ENCODE measurements at regions not wholly inside any gene's neighbourhood (a gene's known extent, or its start where the extent isn't known, plus 50 kb on each side); places are given as distances from the start of the nearest gene placed in this dataset.
"Not testable (repeated sequence)": the region's sequence is repeated elsewhere in the genome, so short reads cannot be mapped to it uniquely, and the experiment has no call there.

DNA sequence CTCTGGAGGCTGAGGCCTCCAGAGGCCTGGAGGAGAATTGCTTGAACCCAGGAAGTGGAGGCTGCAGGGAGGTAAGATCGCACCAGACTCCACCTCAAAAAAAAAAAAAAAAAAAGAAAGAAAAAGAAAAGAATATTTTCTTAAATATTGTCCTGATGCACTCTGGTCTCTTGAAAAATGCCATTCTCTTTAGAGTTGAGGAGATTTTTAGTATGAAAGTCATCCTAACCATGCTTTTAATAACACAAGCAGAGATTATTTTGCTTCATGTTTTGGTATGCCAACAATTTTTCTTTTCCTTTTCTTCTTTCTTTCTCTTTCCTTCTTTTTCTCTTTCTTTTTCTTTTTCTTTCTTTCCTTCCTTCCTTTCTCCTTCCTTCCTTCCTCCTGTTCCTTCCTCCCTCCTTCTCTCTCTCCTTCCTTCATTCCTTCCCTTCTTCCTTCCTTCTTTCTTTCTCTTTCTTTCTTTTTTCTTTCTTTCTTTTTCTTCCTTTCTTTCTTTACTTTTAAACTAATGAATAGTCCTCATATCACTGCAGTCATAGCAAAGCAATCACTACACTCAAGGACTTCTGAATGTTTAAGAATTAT lies 116.9 kb upstream of the CCNH start:
- no peak overlapping the region for H3K27ac ChIP-seq
- TF ChIP-seq, protein P1, sequence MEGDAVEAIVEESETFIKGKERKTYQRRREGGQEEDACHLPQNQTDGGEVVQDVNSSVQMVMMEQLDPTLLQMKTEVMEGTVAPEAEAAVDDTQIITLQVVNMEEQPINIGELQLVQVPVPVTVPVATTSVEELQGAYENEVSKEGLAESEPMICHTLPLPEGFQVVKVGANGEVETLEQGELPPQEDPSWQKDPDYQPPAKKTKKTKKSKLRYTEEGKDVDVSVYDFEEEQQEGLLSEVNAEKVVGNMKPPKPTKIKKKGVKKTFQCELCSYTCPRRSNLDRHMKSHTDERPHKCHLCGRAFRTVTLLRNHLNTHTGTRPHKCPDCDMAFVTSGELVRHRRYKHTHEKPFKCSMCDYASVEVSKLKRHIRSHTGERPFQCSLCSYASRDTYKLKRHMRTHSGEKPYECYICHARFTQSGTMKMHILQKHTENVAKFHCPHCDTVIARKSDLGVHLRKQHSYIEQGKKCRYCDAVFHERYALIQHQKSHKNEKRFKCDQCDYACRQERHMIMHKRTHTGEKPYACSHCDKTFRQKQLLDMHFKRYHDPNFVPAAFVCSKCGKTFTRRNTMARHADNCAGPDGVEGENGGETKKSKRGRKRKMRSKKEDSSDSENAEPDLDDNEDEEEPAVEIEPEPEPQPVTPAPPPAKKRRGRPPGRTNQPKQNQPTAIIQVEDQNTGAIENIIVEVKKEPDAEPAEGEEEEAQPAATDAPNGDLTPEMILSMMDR (conservative IDR thresholded peaks at IDR 0.05) = no peak

DNA sequence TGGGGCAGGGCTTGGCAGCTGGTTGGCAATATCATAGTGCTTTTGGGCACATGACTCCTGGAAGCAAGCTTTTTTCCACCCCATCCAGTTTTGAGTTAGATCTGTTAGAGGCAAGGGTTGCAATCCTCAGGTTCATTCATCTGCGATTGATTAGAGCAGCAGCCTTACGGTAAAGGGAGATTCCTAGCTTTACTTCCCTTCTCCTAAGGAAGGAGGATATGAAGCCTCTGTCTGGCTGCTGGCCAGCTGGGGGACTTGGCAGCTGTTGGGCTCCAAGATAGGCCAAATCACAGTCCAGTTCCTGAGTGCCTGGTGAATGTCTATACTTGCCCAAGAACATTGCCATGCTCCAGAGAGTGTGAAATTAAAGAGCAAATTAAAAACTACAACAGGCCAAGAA lies 113.4 kb upstream of the CCNH start:
- TF ChIP-seq, protein P1 (conservative IDR thresholded peaks at IDR 0.05) = no peak
- H3K27ac ChIP-seq = peak overlapping the region; percentile 56

DNA sequence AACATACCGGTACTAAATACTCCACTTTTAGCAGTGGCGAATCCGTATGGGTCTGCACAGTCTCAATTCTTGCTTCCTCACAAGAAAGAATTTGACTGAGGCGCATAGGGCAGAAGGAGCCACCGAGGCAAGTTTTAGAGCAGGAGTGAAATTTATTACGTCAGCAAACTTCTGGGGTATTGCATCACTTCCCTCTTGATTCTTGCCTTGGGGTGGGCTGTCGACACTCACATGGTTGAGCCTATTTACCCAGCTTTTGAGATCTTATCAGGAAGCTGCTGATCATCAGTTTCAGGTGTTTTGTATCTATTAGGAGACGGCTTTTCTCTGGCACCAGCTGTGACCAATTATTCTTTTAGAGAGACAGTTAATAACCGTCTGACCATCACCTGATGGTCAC lies 111.5 kb upstream of the CCNH start:
- H3K27ac ChIP-seq = no peak overlapping the region
- TF ChIP-seq, protein P1 (conservative IDR thresholded peaks at IDR 0.05) = no peak

DNA sequence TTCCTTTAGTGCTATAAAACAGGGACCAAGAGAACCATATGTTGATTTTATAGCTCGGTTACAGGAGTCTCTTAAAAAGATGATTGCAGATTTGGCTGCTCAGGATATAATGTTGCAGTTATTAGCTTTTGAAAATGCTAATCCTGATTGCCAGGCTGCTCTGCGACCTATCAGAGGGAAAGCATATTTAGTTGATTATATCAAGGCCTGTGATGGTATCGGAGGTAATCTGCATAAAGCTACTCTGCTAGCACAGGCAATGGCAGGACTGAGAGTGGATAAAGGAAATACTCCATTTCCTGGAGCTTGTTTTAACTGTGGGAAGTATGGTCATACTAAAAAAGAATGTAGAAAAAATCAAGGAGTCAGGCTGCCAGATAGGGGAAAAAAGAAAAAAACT lies 99.0 kb upstream of the CCNH start:
- not testable (repeated sequence) for H3K27ac ChIP-seq

DNA sequence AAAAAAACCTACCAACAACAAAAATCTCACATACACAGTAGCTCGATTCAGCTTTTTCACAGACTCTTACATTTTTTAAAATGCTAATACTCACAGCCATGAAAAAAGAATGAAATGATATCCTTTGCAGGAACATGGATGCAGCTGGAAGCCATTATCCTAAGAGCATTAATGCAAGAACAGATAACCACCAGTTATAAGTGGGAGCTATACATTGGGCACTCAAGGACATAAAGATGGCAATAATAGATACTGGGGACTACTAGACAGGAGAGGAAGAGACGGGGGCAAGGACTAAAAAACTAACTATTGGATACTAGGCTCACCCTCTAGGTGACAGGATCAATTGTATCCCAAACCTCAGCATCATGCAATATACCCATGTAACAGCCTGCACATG lies 90.3 kb upstream of the CCNH start:
- H3K27ac ChIP-seq = no peak overlapping the region
- TF ChIP-seq, protein P1 (conservative IDR thresholded peaks at IDR 0.05) = no peak

DNA sequence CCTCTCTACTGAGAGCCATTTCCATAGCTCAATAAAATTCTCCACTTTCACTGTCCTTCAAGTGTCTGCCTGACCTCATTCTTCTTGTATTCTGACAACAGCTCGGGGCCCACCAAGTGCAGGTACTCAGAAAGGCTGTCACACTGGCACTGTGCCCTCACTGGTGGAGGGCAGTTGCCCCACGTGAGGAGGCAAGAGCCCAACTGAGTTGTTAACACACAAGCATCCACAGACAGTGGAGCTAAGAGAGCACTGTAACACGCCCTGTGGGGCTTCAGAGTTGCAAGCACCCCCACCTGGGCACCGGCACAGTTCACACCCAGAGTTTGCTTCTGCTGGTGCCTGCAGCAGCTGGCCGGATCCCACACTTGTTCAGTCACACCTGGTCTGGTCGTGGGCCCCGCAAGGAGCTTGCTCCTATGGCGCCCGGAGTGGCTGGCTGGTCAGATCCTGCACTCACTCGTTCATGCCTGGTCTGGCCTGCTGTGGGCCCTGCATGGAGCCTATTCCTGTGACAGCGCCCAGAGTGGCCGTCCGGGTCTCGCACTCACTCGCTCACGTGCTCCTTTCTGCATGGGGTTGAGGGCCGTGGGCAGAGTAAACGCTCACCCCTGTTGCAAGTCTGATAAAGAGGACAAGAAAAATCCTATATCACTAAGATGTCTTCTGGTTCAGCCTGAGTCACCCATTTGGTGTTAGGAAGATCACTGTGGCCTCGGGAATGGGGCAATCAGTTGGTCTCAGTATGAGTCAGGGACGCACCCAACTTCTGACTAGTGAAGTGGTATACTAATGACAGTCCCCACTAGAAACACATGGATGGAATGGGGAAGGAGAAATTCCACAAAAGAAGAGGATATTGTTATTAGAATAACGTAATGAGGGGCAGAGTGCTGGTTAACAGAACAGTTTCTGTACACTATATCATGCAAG lies 87.0 kb upstream of the CCNH start:
- H3K27ac ChIP-seq = no peak overlapping the region
- TF ChIP-seq, protein P1 (conservative IDR thresholded peaks at IDR 0.05) = no peak

Measured in VCaP (cell line).